ENCODE measurements at regions not wholly inside any gene's neighbourhood (a gene's known extent, or its start where the extent isn't known, plus 50 kb on each side); places are given as distances from the start of the nearest gene placed in this dataset.

DNA sequence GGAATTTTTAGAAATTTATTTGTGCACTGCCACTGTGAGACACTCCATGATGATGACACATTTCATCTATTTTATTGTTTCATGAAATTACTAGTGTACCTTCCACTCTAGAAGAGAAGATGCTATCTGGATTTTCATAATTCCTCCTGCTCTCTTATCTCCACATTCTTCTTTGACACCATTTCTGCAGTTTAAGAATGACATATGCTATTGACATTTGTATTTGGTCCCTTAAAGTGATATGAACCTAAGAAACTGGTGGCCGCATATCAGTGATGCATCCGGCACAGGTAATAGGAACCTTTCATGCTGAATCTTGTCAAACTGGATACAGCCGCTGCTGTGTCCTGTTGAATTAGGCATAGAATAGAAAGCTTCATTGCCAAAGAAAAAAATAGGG, 696.3 kb downstream of the TMEM121 start:
- TF ChIP-seq, protein P1, sequence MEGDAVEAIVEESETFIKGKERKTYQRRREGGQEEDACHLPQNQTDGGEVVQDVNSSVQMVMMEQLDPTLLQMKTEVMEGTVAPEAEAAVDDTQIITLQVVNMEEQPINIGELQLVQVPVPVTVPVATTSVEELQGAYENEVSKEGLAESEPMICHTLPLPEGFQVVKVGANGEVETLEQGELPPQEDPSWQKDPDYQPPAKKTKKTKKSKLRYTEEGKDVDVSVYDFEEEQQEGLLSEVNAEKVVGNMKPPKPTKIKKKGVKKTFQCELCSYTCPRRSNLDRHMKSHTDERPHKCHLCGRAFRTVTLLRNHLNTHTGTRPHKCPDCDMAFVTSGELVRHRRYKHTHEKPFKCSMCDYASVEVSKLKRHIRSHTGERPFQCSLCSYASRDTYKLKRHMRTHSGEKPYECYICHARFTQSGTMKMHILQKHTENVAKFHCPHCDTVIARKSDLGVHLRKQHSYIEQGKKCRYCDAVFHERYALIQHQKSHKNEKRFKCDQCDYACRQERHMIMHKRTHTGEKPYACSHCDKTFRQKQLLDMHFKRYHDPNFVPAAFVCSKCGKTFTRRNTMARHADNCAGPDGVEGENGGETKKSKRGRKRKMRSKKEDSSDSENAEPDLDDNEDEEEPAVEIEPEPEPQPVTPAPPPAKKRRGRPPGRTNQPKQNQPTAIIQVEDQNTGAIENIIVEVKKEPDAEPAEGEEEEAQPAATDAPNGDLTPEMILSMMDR (IDR thresholded peaks at IDR 0.05; ENCODE audit: low read depth, low read length, poor library complexity, severe bottlenecking): no peak
- TF ChIP-seq EZH2phosphoT487 (IDR thresholded peaks at IDR 0.05; ENCODE audit: borderline replicate concordance, low read length): no peak

All from DOHH2 (cell line).